Stimulated activated CD4-positive, alpha-beta T cell treated with anti-CD3 and anti-CD28 coated beads, Interleukin-2, amount 100 ng/mL, for 48 hours (primary cell): ENCODE measurements at regions not wholly inside any gene's neighbourhood (a gene's known extent, or its start where the extent isn't known, plus 50 kb on each side); places are given as distances from the start of the nearest gene placed in this dataset.

Experiments used
- DNase-seq, 2 donors: peaks; one replicate each; pipeline ENCODE4 v3.0.0-alpha.2; 2020

GRCh38 chr5:74107899-74108298 lies 481.9 kb downstream of the ARHGEF28 start:
- no peak for DNase-seq

GRCh38 chr5:74105126-74105780 lies 479.3 kb downstream of the ARHGEF28 start:
- no peak for DNase-seq

GRCh38 chr5:74103131-74104023 lies 477.4 kb downstream of the ARHGEF28 start:
- DNase-seq: no peak

GRCh38 chr5:74100268-74100665 lies 474.3 kb downstream of the ARHGEF28 start:
- no peak for DNase-seq

GRCh38 chr5:74099538-74100267 lies 473.7 kb downstream of the ARHGEF28 start:
- no peak for DNase-seq

- no peak for DNase-seq
These were observed 472.9 kb downstream of the ARHGEF28 start for GRCh38 chr5:74098941-74099340.

- no peak for DNase-seq
These were observed 472.5 kb downstream of the ARHGEF28 start for GRCh38 chr5:74098456-74098855.

GRCh38 chr5:74096325-74096724 lies 470.3 kb downstream of the ARHGEF28 start:
- DNase-seq: no peak

GRCh38 chr5:74095871-74096270 lies 469.9 kb downstream of the ARHGEF28 start:
- no peak for DNase-seq

GRCh38 chr5:74094782-74095108 lies 468.7 kb downstream of the ARHGEF28 start:
- no peak for DNase-seq

GRCh38 chr5:74094096-74094781 lies 468.2 kb downstream of the ARHGEF28 start:
- no peak for DNase-seq

GRCh38 chr5:74093561-74093960 lies 467.6 kb downstream of the ARHGEF28 start:
- DNase-seq: no peak

- DNase-seq: no peak
These were observed 466.8 kb downstream of the ARHGEF28 start for GRCh38 chr5:74092766-74093165.

GRCh38 chr5:74085782-74086181 lies 459.8 kb downstream of the ARHGEF28 start:
- DNase-seq: no peak

GRCh38 chr5:74085186-74085585 lies 459.2 kb downstream of the ARHGEF28 start:
- no peak for DNase-seq

GRCh38 chr5:74083096-74083791 lies 457.2 kb downstream of the ARHGEF28 start:
- DNase-seq: no peak

- DNase-seq: no peak
These were observed 456.6 kb downstream of the ARHGEF28 start for GRCh38 chr5:74082512-74083055.

GRCh38 chr5:74081126-74081525 lies 455.1 kb downstream of the ARHGEF28 start:
- no peak for DNase-seq

GRCh38 chr5:74079971-74080556 lies 454.1 kb downstream of the ARHGEF28 start:
- DNase-seq: no peak

GRCh38 chr5:74075501-74076484 lies 449.8 kb downstream of the ARHGEF28 start:
- DNase-seq: no peak
